ENCODE measurements at regions not wholly inside any gene's neighbourhood (a gene's known extent, or its start where the extent isn't known, plus 50 kb on each side); places are given as distances from the start of the nearest gene placed in this dataset.

GRCh38 chr1:219120624-219121544 is 52.8 kb upstream of the LYPLAL1 start (continued):
- TF ChIP-seq MGA (IDR thresholded peaks at IDR 0.05) (peak; percentile 75), SMARCE1 (IDR thresholded peaks at IDR 0.05) (peak; percentile 81), KLF6 (CRISPR knock-in tag; IDR thresholded peaks at IDR 0.05; ENCODE audit: borderline replicate concordance) (0 out of 2 replicates have a peak, but pooled peaks have one; percentile 18), E2F5 (CRISPR knock-in tag; IDR thresholded peaks at IDR 0.05) (no peak), ZBTB43 (CRISPR knock-in tag; IDR thresholded peaks at IDR 0.05) (no peak), SREBF1 (IDR thresholded peaks at IDR 0.05; ENCODE audit: borderline replicate concordance, low read depth, low read length) (no peak), CBX3 (IDR thresholded peaks at IDR 0.05; ENCODE audit: borderline replicate concordance in 1 of 2, low read length in 2 of 2) (peak in 1 of 2 experiments; percentile 50; a peak in 2 of 3 replicates), NR4A1 (CRISPR knock-in tag; IDR thresholded peaks at IDR 0.05) (no peak), NR4A1 (tag; IDR thresholded peaks at IDR 0.05) (peak; percentile 83), C11orf30 (IDR thresholded peaks at IDR 0.05; ENCODE audit: low read depth) (peak; percentile 95)
